UCSD-AML1 (cell line): ENCODE measurements at regions not wholly inside any gene's neighbourhood (a gene's known extent, or its start where the extent isn't known, plus 50 kb on each side); places are given as distances from the start of the nearest gene placed in this dataset.

Experiments used
- DNase-seq: peaks from one replicate; lab custom pipeline; 2025; ENCODE audit not compliant: unreplicated experiment; lab: John Stamatoyannopoulos, UW

- DNase-seq = no peak
Measured at GRCh38 chr20:55291261-55291660, 714.1 kb downstream of the CBLN4 start.

GRCh38 chr20:55283889-55284288 lies 721.4 kb downstream of the CBLN4 start:
- no peak for DNase-seq

- no peak for DNase-seq
Measured at GRCh38 chr20:55273149-55273548, 732.2 kb downstream of the CBLN4 start.

GRCh38 chr20:55271371-55271770 lies 733.9 kb downstream of the CBLN4 start:
- no peak for DNase-seq

GRCh38 chr20:55269913-55270312 lies 735.4 kb downstream of the CBLN4 start:
- no peak for DNase-seq

- DNase-seq = no peak
Measured at GRCh38 chr20:55266361-55266760, 739.0 kb downstream of the CBLN4 start.

- no peak for DNase-seq
Measured at GRCh38 chr20:55264703-55265239, 740.5 kb downstream of the CBLN4 start.

- DNase-seq = no peak
Measured at GRCh38 chr20:55258559-55258958, 746.8 kb downstream of the CBLN4 start.

GRCh38 chr20:55255016-55255415 lies 750.3 kb downstream of the CBLN4 start:
- DNase-seq = no peak

GRCh38 chr20:55253781-55254180 lies 751.5 kb downstream of the CBLN4 start:
- no peak for DNase-seq

- no peak for DNase-seq
Measured at GRCh38 chr20:55252521-55252920, 752.8 kb downstream of the CBLN4 start.

- DNase-seq = no peak
Measured at GRCh38 chr20:55251170-55251569, 754.1 kb downstream of the CBLN4 start.

- DNase-seq = no peak
Measured at GRCh38 chr20:55242853-55243252, 762.5 kb downstream of the CBLN4 start.

GRCh38 chr20:55239269-55239668 lies 763.9 kb downstream of the DOK5 start:
- no peak for DNase-seq

- DNase-seq = no peak
Measured at GRCh38 chr20:55232647-55233046, 757.3 kb downstream of the DOK5 start.

- no peak for DNase-seq
Measured at GRCh38 chr20:55229451-55229850, 754.1 kb downstream of the DOK5 start.

- no peak for DNase-seq
Measured at GRCh38 chr20:55216525-55217242, 741.3 kb downstream of the DOK5 start.

- DNase-seq = no peak
Measured at GRCh38 chr20:55213653-55214052, 738.3 kb downstream of the DOK5 start.

- DNase-seq = no peak
Measured at GRCh38 chr20:55211481-55211880, 736.1 kb downstream of the DOK5 start.

- DNase-seq = no peak
Measured at GRCh38 chr20:55205665-55206064, 730.3 kb downstream of the DOK5 start.

- DNase-seq = no peak
Measured at GRCh38 chr20:55200317-55200716, 724.9 kb downstream of the DOK5 start.

GRCh38 chr20:55194947-55195346 lies 719.6 kb downstream of the DOK5 start:
- no peak for DNase-seq

GRCh38 chr20:55186228-55186627 lies 710.8 kb downstream of the DOK5 start:
- DNase-seq = no peak
